Upper lobe of left lung (tissue), 4 donors: ENCODE measurements at regions not wholly inside any gene's neighbourhood (a gene's known extent, or its start where the extent isn't known, plus 50 kb on each side); places are given as distances from the start of the nearest gene placed in this dataset.

ENCODE experiments used
- POLR2A ChIP-seq, 4 donors: fragments of 450-650 bp; IDR thresholded peaks; one replicate each; pipeline ENCODE4 v1.5.1; 2016 to 2017; ENCODE audit warnings: antibody characterized with exemption in 4 of 4, mild to moderate bottlenecking in 2 of 4
- POLR2AphosphoS5 ChIP-seq, 2 donors: sonication (generic); formaldehyde crosslinking; IDR thresholded peaks; one replicate each; pipeline ENCODE4 v1.5.1; 2017; ENCODE audit warnings: antibody characterized with exemption in 2 of 2
- TF ChIP-seq, protein P1 (sequence below), 6 experiments: fragments of 450-650 bp in 4 of 6; fragments of 200-600 bp in 2 of 6; sonication (generic) in 2 of 6; IDR thresholded peaks; one replicate each; pipeline ENCODE4 v1.5.1; 2016 to 2019; ENCODE audit warnings: antibody characterized with exemption in 6 of 6

DNA sequence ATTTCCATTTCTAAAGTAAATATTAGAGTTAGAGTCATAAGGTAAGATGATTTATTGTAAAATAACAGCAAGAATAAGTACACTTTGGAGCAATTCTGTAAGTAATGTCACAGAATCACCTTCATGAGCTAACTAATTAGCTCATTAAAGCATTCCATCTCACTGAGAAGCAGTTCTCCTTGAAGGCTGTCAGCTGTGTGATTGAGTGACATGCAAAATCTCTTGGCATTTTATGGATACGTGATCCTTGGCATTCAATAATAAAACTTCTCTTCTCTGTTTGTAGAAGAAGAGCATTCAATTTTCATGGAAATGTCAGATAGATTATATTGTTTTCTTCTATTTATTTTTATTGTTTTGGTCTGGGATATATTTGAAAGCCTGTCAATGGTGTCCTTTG is 1389.3 kb downstream of the GATA3 start:
- no peak for TF ChIP-seq POLR2A (IDR thresholded peaks at IDR 0.05)
- no peak for TF ChIP-seq POLR2AphosphoS5 (IDR thresholded peaks at IDR 0.05)
- TF ChIP-seq, protein P1, sequence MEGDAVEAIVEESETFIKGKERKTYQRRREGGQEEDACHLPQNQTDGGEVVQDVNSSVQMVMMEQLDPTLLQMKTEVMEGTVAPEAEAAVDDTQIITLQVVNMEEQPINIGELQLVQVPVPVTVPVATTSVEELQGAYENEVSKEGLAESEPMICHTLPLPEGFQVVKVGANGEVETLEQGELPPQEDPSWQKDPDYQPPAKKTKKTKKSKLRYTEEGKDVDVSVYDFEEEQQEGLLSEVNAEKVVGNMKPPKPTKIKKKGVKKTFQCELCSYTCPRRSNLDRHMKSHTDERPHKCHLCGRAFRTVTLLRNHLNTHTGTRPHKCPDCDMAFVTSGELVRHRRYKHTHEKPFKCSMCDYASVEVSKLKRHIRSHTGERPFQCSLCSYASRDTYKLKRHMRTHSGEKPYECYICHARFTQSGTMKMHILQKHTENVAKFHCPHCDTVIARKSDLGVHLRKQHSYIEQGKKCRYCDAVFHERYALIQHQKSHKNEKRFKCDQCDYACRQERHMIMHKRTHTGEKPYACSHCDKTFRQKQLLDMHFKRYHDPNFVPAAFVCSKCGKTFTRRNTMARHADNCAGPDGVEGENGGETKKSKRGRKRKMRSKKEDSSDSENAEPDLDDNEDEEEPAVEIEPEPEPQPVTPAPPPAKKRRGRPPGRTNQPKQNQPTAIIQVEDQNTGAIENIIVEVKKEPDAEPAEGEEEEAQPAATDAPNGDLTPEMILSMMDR (IDR thresholded peaks at IDR 0.05), result no peak
